Adrenal gland (tissue), 9 donors: ENCODE measurements at regions not wholly inside any gene's neighbourhood (a gene's known extent, or its start where the extent isn't known, plus 50 kb on each side); places are given as distances from the start of the nearest gene placed in this dataset.

Experiments used
- DNase-seq, 7 donors: peaks; one replicate each; pipeline ENCODE4 v3.0.0-alpha.2; 2019 to 2020
- H3K27ac ChIP-seq, 5 donors: fragments of 200-600 bp; sonication (generic) in 4 of 5; 1 replicate in 3 of 5; 2 replicates in 2 of 5; pipeline versions ENCODE4 v1.5.1 to v1.8.0; 2016 to 2020; ENCODE audit warnings: mild to moderate bottlenecking in 1 of 5
- H3K27me3 ChIP-seq: fragments of 200-600 bp; 2 replicates; pipeline ENCODE4 v1.8.0; 2021
- H3K36me3 ChIP-seq, 2 donors: fragments of 200-600 bp; replicated peaks in 1 of 2; 1 replicate in 1 of 2; 2 replicates in 1 of 2; pipeline versions ENCODE4 v1.5.1 to v1.8.0; 2018 to 2022
- H3K4me1 ChIP-seq, 2 donors: fragments of 200-600 bp; replicated peaks in 1 of 2; 1 replicate in 1 of 2; 2 replicates in 1 of 2; pipeline versions ENCODE4 v1.5.1 to v1.8.0; 2018 to 2021
- H3K4me3 ChIP-seq, 4 donors: fragments of 200-600 bp; sonication (generic) in 3 of 4; one replicate each; pipeline ENCODE4 v1.5.1; 2016 to 2018
- H3K9me3 ChIP-seq, 3 donors: fragments of 200-600 bp; sonication (generic) in 1 of 3; replicated peaks in 1 of 3; 1 replicate in 2 of 3; 2 replicates in 1 of 3; pipeline versions ENCODE4 v1.5.1 to v1.8.0; 2016 to 2021
- POLR2A ChIP-seq, 2 donors: fragments of 450-650 bp; IDR thresholded peaks; one replicate each; pipeline ENCODE4 v1.6.1; 2017; ENCODE audit warnings: antibody characterized with exemption in 2 of 2, mild to moderate bottlenecking in 2 of 2, moderate library complexity in 1 of 2
- WGBS, 4 donors: extraction: QIAGEN DNeasy Blood & Tissue Kit in 2 of 4; methylation state at CpG; one replicate each; pipeline versions ENCODE4 v1.1.5 to v1.1.7; 2013 to 2017; 5-methylcytosine and 5-hydroxymethylcytosine counted together
- intact Hi-C, 2 donors: fragments of 100-400 bp; cut with DNase I; formaldehyde crosslinking; loops; one replicate each; pipeline versions ENCODE4 v1.14.1 to v1.15.0; 2022 to 2023
- TF ChIP-seq, protein P1 (sequence below), 6 experiments: fragments of 450-650 bp in 4 of 6; fragments of 200-600 bp in 2 of 6; sonication (generic) in 1 of 6; IDR thresholded peaks; 1 replicate in 5 of 6; 2 replicates in 1 of 6; pipeline versions ENCODE4 v1.5.1 to v1.8.0; 2016 to 2021; ENCODE audit warnings: antibody characterized with exemption in 6 of 6, mild to moderate bottlenecking in 2 of 6, moderate library complexity in 1 of 6
- donor health status: healthy with polysubstance abuse.
- donor health status: Bipolar disorder and iron deficiency.
- donor health status: DM: yes; HTN: yes; CAD: no.
- donor health status: DM: no; HTN: no; CAD: no.
- donor health status: DM: no; HTN: no; CAD: no.

- no peaks in the 10 kb centered on the region for H3K36me3 ChIP-seq
- H3K4me1 ChIP-seq, result no peaks in the 10 kb centered on the region
- TF ChIP-seq, protein P1, sequence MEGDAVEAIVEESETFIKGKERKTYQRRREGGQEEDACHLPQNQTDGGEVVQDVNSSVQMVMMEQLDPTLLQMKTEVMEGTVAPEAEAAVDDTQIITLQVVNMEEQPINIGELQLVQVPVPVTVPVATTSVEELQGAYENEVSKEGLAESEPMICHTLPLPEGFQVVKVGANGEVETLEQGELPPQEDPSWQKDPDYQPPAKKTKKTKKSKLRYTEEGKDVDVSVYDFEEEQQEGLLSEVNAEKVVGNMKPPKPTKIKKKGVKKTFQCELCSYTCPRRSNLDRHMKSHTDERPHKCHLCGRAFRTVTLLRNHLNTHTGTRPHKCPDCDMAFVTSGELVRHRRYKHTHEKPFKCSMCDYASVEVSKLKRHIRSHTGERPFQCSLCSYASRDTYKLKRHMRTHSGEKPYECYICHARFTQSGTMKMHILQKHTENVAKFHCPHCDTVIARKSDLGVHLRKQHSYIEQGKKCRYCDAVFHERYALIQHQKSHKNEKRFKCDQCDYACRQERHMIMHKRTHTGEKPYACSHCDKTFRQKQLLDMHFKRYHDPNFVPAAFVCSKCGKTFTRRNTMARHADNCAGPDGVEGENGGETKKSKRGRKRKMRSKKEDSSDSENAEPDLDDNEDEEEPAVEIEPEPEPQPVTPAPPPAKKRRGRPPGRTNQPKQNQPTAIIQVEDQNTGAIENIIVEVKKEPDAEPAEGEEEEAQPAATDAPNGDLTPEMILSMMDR (IDR thresholded peaks at IDR 0.05), result no peak
- TF ChIP-seq POLR2A (IDR thresholded peaks at IDR 0.05), result no peak
- no peak overlapping the region for H3K27ac ChIP-seq
- intact Hi-C loops, result no loop called here
- H3K27me3 ChIP-seq, result no peaks in the 10 kb centered on the region
- no peak for DNase-seq
- no peak overlapping the region for H3K4me3 ChIP-seq
- H3K9me3 ChIP-seq, result no peaks in the 10 kb centered on the region
These were observed 74.3 kb downstream of the ANKRD7 start for GRCh38 chr7:118298771-118299170.

DNA sequence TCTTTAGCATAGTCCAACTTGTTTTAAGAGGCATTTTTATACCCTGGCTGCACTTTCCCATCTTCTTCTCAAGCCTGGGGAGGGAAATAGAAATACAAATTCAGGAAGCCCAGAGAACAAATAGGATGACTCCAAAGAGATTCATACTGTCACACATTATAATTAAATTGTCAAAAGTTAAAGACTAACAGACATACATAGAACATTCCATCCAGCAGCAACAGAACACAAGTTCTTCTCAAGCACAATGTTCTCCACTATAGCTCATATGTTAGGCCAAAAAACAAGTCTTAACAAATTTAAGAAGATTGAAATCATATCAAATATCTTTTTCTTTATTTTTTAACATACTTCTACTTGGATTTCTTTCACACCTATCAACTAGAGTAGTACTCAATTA, 75.7 kb downstream of the ANKRD7 start:
- Histone ChIP-seq H3K9me3 (no peaks in the 10 kb centered on the region), H3K36me3 (no peaks in the 10 kb centered on the region), H3K27ac (no peak overlapping the region), H3K27me3 (no peaks in the 10 kb centered on the region), H3K4me1 (no peaks in the 10 kb centered on the region), H3K4me3 (no peak overlapping the region)
- intact Hi-C loops, result no loop called here
- no peak for DNase-seq
- TF ChIP-seq, protein P1 (IDR thresholded peaks at IDR 0.05), result no peak
- no peak for TF ChIP-seq POLR2A (IDR thresholded peaks at IDR 0.05)

DNA sequence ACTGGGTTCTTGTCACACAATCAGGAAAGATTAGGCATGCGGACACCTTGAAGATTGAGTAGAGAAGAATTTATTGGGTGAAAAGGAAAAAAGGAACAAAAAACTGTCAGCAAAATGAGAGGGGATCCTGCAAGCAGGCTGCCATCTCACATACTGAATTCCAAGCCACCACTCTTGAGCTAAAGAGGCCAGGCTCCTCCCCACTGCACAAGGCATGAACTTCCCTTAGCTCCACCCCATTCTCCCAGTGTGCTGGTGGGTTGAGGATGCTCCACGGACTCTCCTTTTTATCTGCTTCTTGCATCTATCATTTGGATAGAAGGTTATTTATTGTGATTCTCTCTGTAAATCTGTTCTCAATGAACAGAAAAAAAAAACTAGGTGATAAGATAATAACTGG, 79.6 kb downstream of the ANKRD7 start:
- Histone ChIP-seq H3K27ac (no peak overlapping the region), H3K27me3 (no peaks in the 10 kb centered on the region), H3K9me3 (no peaks in the 10 kb centered on the region), H3K4me3 (no peak overlapping the region), H3K36me3 (no peaks in the 10 kb centered on the region), H3K4me1 (no peaks in the 10 kb centered on the region)
- intact Hi-C loops, result no loop called here
- no peak for DNase-seq
- WGBS, 4 donors, result 60 to 77% (median 66%) methylated on average over 2 of the region's 2 CpGs
- TF ChIP-seq, protein P1 (IDR thresholded peaks at IDR 0.05), result no peak
- TF ChIP-seq POLR2A (IDR thresholded peaks at IDR 0.05), result no peak

GRCh38 chr7:118305671-118306070, 81.2 kb downstream of the ANKRD7 start:
- H3K36me3 ChIP-seq, result no peaks in the 10 kb centered on the region
- TF ChIP-seq, protein P1 (IDR thresholded peaks at IDR 0.05), result no peak
- no peak for TF ChIP-seq POLR2A (IDR thresholded peaks at IDR 0.05)
- H3K9me3 ChIP-seq, result no peaks in the 10 kb centered on the region
- WGBS, 4 donors, result 45 to 58% (median 52%) methylated on average over 1 of the region's 1 CpG
- no peaks in the 10 kb centered on the region for H3K4me1 ChIP-seq
- no peak overlapping the region for H3K4me3 ChIP-seq
- no peak overlapping the region for H3K27ac ChIP-seq
- intact Hi-C loops, result no loop called here
- no peak for DNase-seq
- H3K27me3 ChIP-seq, result no peaks in the 10 kb centered on the region
